ENCODE measurements at regions not wholly inside any gene's neighbourhood (a gene's known extent, or its start where the extent isn't known, plus 50 kb on each side); places are given as distances from the start of the nearest gene placed in this dataset.

GRCh38 chr6:121999456-122000065 is 399.9 kb upstream of the HSF2 start:
- DNase-seq (ENCODE audit: low spot score) = no peak

DNA sequence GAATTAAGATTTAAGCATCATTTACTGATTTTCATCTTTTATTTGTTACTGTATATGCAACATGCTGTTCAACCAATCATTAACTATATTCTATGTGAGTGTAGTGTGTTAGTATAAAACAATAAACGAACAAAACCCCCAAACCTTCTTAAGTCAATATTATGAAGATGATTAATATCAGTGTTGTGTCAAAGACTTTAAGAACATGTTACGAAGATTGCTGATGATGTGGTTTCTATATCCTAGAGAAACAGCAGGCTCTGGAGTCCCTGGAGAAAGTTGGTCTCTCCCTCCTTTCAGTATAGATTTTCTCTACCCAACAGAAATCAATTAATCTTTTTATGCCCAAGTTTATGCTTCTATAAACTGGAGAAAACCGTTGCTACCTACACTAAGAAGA is 393.8 kb upstream of the HSF2 start:
- no peak for DNase-seq (ENCODE audit: low spot score)

GRCh38 chr6:122007339-122007738 is 392.1 kb upstream of the HSF2 start:
- no peak for DNase-seq (ENCODE audit: low spot score)

DNA sequence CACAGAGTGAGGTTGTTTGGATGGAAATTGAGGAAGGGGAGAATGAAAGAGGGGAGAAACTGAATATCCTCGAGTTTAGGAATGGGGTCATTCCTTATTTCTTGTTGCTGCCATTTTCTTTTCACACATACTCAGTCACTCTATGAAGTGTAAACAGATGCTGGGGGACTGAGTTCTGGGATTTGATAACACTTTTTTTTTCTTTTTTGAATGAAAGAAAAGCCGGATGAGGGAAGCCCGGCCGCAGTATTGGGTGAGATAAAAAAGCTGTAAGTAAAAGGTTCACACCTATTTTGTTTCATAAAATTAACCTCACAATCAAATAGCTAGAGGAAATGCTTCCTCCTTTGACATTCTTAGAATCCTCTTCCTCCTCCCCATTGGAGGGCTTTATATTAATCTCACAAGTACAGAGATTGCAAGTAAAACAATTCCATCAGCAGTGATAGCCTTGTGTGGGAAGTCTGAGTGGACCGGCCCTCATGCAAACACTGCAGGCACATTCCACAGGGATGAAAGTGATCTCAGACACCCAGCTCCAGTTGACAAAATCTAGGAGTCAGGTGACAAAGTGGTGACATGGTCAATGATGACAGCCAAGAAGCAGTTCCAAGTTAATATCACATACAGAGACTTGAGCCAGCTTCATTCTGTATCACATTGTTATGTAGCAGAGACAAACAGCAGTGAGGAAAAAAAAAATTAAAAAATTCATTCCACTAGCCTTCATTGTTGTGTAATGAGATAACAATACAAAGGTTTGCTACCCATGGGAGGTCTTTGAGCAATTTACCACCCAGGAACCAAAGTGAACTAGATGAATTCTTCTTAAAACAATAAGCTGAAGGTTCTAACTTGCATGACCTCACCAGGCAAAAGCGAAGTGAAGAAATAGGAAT is 391.1 kb upstream of the HSF2 start:
- DNase-seq (ENCODE audit: low spot score) = no peak

DNA sequence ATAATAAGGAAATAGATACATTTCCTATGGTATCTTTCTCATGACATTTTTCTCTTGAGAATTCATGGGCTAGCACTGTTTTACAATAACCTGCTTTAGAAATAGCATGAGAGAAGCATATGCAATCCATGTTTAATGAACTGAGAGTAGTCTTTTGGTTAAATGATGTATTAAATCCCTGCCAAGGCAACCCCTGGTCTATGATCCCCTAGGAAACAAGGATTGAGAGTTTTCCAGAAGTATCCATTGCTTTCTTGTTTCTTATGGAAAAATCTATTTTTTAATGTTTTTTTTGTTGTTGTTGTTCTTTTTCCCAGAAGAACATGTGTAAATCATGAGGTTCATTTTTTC is 390.5 kb upstream of the HSF2 start:
- no peak for DNase-seq (ENCODE audit: low spot score)

DNA sequence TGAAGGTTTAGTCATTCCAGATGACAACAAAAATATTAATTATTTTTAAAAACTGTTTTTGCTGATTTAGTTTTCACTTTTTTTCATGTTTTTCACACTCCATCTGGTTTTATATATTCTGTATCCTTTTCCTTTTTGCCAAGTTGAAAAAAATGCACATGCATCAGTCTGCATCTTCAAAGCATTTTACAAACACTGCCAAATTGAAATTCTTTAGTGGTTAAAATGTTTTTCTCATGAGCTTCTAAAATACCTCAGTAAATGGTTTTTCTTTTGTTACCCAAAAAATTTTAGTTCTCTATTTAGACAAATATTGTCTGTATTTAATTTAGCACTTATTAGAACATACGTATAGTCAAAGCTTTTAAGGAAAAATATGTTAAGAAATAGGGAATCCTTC is 386.9 kb upstream of the HSF2 start:
- DNase-seq (ENCODE audit: low spot score) = no peak

DNA sequence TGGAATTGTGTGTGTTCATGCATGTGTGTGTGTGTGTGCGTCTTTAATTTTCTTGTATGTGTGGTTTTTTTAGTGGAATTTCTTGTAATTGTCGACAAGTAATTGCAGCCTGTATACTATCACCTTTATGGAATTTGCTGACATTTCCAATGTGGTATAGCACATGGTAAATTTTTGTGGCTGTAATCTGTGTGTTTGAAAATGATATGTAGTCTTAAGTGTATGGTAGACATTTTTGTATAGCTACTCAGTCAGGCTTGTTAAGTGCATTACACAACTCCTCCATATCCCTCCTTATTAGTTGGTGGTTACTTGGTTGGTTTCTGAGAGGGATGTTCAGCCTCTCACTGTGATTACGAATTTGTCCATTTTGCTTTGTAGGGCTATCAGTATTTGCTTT is 384.5 kb upstream of the HSF2 start:
- DNase-seq (ENCODE audit: low spot score) = no peak

DNA sequence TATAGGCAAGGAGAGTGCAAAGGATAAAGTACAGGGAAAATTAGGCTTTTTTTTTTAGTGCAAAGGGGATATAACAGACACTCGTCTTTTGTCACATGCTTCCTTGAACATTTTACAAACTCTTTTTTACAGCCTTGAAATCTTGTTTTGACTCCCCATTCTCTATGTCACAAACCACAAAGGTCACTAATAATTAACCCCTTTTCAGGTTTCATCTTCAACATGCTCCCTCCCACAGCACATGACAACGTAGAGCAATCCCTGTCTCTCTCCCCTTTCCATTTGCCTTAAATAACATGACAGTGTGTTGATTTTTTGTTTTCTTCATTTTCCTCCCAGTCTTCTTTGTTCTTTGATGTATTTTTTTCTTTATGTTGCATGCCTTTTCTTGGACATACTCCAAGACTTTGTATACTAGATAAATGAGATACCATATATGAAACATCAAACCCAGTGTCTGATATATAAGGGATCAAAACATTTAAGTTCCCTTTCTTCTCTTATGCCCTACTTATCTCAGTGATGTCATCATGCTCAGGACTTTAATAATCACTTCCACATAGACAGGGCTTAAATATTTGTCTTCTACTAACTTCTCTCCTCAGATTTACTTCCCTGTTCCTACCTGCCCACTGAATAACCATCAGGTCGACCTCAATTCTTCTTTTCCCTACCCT is 378.7 kb upstream of the HSF2 start:
- no peak for DNase-seq (ENCODE audit: low spot score)

DNA sequence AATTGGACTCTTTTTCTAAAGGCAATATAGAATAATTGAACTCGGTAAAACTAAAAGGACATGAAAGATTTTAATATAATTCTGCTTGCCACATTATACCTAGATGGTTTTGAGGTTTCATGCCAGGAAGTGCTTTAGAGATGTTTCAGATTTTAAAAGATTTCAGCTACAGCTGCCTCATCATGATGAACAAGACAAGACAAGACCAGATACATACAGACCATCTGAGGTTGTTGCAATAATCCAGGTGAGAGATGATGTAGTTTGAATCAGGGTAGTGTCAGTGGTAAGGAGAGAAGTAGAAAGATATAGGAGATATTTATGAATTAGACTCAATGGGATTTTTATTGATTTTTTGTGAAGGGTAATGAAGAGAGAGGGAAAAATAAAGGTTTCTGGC is 374.3 kb upstream of the HSF2 start:
- DNase-seq (ENCODE audit: low spot score) = no peak

- DNase-seq (ENCODE audit: low spot score) = no peak
Observed at GRCh38 chr6:122026582-122027369, 372.7 kb upstream of the HSF2 start.

DNA sequence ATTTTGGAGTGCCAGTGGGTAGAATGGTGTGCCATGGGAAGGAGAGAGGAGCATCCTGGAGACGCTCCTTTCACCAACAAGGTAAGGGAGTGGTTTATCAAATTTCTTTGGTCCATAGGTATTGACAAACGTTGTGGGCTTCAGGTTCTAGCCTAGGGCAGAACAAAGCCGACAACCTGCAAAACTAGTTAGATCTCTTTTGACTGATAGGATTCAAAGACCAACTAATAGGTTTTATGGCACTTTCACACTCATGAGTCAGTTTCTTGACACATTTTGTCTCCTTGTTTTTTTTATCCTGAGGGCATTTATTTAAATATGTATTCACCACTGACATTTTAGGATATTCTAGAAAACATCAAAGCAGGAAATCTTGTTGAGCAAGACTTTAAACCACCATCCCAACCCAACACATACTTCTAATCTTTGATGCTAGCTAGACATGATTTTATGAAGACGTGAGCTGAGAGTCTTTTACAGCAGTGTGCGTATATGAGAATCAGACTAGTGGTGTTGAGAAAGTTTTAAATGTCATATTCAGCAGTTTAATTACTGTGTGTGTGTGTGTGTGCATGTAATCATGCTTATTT is 370.4 kb upstream of the HSF2 start:
- DNase-seq (ENCODE audit: low spot score) = no peak

DNA sequence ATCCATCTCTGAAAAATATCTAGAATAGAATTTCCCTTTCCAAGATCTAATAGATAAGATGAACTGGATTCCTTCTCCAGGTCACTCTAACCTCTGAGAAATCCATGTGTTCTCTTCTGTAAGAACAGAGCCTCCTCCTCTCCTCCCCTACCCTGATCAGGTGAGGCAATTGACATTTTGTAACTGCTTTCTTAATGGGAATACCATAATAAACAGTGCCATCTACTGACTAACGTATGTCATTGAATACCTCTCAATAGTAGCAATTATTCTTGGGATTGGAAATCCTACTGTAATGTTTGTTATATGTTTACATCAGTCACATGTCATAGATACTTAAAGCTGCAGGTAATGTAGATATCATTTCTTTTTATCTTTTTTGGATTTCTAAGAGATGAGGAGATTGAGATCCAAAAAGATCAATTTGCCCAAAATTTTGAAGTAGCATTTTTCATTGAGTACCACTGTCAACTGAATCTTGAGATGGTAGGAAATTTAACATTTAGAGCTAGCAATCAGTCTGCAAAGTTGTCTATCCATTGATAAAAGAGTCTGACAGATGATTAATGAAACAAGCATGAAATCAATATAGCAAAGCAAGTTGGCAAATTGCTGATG is 365.8 kb upstream of the HSF2 start:
- peak; percentile 55 for DNase-seq (ENCODE audit: low spot score)

- no peak for DNase-seq (ENCODE audit: low spot score)
Observed at GRCh38 chr6:122035173-122035572, 364.3 kb upstream of the HSF2 start.

DNA sequence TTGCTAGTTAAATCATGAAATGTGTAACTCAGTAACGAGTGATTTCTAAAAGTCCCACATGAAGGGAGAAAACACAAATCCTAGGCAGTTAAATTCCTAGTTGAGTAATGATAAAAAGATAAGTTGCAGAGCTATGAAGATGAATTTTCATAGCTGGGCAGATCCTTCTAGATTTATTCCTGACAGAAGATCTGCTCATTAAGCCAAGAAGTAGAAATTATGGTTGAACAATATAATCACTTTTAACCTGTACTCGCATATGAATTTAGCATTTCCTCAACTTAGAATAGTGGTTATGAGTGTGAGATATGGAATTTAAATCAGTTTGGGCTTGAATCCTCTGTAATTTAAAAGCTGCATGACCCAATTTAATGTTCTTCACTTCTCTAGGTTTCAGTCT is 359.2 kb upstream of the HSF2 start:
- no peak for DNase-seq (ENCODE audit: low spot score)

- no peak for DNase-seq (ENCODE audit: low spot score)
Observed at GRCh38 chr6:122042380-122042779, 357.1 kb upstream of the HSF2 start.

GRCh38 chr6:122042960-122043735 is 356.3 kb upstream of the HSF2 start:
- DNase-seq (ENCODE audit: low spot score) = no peak

DNA sequence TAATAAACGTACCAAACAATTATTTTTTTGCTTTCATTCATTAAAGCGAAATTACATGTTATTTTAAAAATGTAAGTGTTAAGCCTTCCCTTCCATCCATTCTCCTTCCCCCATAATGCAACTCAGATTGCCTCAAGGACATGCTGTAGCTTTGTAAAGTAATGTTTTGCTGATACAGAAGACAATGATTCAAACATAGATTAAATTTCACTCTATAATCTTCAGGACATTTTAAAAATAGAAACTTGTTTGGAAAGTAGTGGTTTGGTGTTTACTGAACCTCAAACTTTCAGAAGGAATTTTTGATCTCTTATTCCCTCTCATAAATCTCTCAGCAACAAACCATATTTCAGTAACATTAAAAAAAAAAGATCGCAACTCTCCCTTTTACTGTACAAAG is 350.9 kb upstream of the HSF2 start:
- no peak for DNase-seq (ENCODE audit: low spot score)

DNA sequence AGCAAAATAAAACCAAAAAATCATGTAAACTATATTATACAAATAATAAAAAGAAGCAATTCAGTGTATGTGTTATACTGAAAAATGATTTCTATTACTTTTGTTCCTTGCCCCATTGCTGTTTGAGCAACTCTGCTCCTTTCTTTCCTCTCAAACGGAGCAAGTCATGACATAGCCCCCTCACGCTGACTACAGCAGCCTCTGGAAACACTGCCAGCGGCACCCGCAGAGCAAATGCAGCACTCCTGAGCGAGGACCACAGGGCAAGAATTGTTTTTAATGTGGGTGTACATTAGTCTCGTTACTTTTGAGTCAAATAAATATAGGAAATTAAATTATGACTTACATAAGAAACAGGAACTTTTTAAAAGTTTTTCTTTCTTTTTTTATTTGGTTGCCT is 350.1 kb upstream of the HSF2 start:
- no peak for DNase-seq (ENCODE audit: low spot score)

DNA sequence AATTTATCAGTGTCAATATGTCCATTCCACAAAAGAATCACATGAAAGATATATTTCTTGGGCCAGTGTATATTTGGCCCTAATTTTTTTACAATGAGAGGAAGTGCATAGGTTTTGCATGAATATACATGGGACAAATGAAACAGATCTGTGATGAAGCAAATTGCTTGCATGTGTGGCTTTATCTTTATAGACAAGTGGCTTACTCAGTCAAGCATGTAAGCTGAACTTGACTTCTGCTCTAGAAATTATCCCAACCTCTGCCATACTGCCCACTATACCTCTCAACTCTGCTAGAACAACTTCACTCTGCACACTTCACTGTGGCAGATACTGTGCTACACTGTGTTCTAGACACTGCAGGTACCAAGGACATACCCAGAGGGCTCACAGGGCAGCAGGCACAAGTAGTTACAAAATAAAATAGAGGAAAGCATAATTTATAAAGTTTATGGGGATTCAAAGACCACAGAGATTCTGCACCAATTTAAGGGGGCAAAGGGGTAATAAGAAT is 349.2 kb upstream of the HSF2 start:
- no peak for DNase-seq (ENCODE audit: low spot score)

DNA sequence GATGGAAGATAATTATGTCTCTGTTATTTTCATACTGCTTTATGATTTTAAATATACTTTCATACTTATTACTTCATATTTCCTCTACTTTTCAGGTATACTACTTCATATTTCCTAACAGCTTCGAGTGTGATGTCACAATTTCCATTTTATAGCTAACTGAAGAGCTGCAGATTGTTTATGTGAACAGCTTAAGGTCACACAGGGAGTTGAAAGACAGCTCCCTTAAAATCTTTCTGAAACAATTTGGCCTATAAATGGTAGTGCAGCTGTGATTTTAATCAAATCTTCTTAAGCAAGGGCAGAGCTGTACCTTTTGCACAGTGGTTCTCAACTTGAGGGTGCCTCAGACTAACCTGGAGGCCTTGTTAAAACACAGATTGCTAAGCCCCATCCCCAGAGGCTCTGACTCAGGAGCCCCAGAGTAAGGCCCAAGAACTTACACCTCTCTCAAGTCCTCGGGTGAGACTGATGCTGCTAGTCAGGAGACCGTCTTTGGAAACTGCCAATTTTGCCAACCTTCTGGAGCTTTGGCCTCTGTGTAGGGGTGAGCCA is 347.0 kb upstream of the HSF2 start:
- DNase-seq (ENCODE audit: low spot score) = no peak

Measured in pons (tissue), 1 donor.